ENCODE measurements at regions not wholly inside any gene's neighbourhood (a gene's known extent, or its start where the extent isn't known, plus 50 kb on each side); places are given as distances from the start of the nearest gene placed in this dataset.

DNA sequence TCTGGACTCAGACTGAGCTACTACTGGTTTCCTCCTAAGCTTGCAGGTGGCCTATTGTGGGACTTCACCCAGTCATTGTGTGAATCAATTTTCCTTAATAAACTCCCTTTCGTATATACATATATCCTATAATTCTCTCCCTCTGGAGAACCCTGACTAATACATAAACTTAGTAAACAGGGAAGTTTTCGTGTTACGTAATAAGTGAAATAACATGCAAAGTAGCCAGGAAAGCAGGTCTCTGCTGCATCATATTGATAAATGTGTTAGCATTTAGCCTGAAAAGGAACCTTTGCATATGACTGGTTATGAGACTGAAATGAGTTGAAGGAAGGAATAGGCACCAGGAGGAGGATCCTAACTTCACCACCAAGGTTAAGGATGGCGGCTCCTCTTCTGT is 527.2 kb upstream of the FAM98A start:
- DNase-seq (ENCODE audit: low spot score in 2 of 2), result no peak
- no peak overlapping the region for H3K27ac ChIP-seq
- 92 to 95% methylated on average over 4 of the region's 4 CpGs for WGBS, 2 donors

DNA sequence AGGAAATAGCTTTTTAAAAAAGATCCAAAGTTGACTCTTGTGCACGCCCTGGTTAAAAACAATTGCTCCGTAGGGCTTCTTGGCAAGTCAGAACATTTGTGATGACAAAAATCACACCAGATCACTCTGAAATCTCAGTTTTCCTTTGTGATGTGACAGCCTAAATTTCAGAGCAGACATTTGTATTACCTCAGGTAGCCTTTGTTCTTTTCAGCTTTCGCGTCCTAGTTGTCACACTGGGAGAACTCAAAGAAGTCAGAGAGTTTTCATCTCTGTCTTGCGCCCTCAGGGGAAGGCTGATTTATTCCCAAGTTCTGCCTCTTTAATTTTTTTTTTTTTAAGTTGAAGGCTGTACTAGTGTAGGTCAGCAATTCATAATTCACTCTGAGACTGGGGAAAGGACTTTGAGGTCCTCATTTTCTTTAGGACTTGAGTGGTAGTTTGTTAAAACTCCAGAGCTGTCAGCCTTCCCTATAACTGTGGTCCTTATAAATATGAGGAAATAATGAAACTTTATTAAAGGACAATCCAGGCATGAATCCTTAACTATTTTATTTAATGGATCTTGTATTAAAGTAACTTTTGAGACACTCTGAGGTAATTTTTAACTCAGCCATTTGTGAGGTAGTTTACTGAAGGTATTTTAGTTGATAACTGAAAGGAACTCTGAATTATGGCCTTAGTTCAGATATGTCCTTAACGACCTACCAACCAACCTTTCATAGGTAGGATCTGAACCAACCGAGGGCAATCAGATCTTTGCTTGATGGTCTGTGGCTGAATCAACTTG is 525.1 kb upstream of the FAM98A start:
- no peaks in the 10 kb centered on the region for H3K36me3 ChIP-seq
- H3K27ac ChIP-seq, result no peak overlapping the region
- H3K27me3 ChIP-seq, result no peaks in the 10 kb centered on the region
- WGBS, 2 donors, result 47 to 52% methylated on average over 7 of the region's 7 CpGs
- H3K4me1 ChIP-seq, result no peaks in the 10 kb centered on the region
- TF ChIP-seq EP300 (IDR thresholded peaks at IDR 0.05), result no peak
- TF ChIP-seq, protein P1, sequence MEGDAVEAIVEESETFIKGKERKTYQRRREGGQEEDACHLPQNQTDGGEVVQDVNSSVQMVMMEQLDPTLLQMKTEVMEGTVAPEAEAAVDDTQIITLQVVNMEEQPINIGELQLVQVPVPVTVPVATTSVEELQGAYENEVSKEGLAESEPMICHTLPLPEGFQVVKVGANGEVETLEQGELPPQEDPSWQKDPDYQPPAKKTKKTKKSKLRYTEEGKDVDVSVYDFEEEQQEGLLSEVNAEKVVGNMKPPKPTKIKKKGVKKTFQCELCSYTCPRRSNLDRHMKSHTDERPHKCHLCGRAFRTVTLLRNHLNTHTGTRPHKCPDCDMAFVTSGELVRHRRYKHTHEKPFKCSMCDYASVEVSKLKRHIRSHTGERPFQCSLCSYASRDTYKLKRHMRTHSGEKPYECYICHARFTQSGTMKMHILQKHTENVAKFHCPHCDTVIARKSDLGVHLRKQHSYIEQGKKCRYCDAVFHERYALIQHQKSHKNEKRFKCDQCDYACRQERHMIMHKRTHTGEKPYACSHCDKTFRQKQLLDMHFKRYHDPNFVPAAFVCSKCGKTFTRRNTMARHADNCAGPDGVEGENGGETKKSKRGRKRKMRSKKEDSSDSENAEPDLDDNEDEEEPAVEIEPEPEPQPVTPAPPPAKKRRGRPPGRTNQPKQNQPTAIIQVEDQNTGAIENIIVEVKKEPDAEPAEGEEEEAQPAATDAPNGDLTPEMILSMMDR (IDR thresholded peaks at IDR 0.05), result no peak
- TF ChIP-seq POLR2A (IDR thresholded peaks at IDR 0.05), result no peak
- H3K4me3 ChIP-seq, result no peak overlapping the region
- H3K9me3 ChIP-seq, result no peaks in the 10 kb centered on the region
- DNase-seq (ENCODE audit: low spot score in 2 of 2), result no peak

More for the DNA sequence above, 527.2 kb upstream of the FAM98A start:
- H3K9me3 ChIP-seq, result no peaks in the 10 kb centered on the region
- H3K36me3 ChIP-seq, result no peaks in the 10 kb centered on the region
- TF ChIP-seq, protein P1 (IDR thresholded peaks at IDR 0.05), result no peak
- TF ChIP-seq EP300 (IDR thresholded peaks at IDR 0.05) (no peak), POLR2A (IDR thresholded peaks at IDR 0.05) (no peak)
- no peak overlapping the region for H3K4me3 ChIP-seq
- H3K27me3 ChIP-seq, result no peaks in the 10 kb centered on the region
- H3K4me1 ChIP-seq, result no peaks in the 10 kb centered on the region

GRCh38 chr2:34121076-34121475 is 522.0 kb upstream of the FAM98A start:
- Histone ChIP-seq H3K9me3 (no peaks in the 10 kb centered on the region), H3K27me3 (no peaks in the 10 kb centered on the region), H3K4me1 (no peaks in the 10 kb centered on the region), H3K4me3 (no peak overlapping the region), H3K27ac (no peak overlapping the region), H3K36me3 (no peaks in the 10 kb centered on the region)
- TF ChIP-seq, protein P1 (IDR thresholded peaks at IDR 0.05), result no peak
- no peak for TF ChIP-seq EP300 (IDR thresholded peaks at IDR 0.05)
- TF ChIP-seq POLR2A (IDR thresholded peaks at IDR 0.05), result no peak
- DNase-seq (ENCODE audit: low spot score in 2 of 2), result no peak
- whole genome bisulfite sequencing, 2 donors, result 37% methylated on average over 3 of the region's 3 CpGs

DNA sequence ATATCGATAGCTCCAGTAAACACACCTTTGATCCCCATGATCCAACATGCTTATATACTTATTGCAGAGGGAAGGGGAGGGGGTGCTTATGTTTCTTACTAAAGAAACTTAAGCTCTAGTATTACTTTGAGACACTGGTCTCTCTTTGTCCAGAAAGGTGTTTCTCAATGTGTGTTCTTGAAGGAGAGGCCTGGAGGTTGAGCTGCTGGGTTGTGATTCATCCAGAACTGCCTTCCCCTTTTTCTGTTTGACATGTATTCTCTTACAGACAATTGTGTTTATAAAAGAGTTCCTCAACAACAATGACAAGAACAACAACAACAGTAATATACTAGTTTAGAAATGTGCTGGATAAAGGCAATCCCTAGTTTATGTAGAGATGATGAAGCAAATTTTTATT is 516.0 kb upstream of the FAM98A start:
- Histone ChIP-seq H3K9me3 (no peaks in the 10 kb centered on the region), H3K4me1 (no peaks in the 10 kb centered on the region), H3K4me3 (no peak overlapping the region), H3K27ac (no peak overlapping the region), H3K27me3 (no peaks in the 10 kb centered on the region), H3K36me3 (no peaks in the 10 kb centered on the region)
- DNase-seq (ENCODE audit: low spot score in 2 of 2), result no peak
- 85 to 92% methylated on average over 1 of the region's 1 CpG for WGBS, 2 donors
- no peak for TF ChIP-seq POLR2A (IDR thresholded peaks at IDR 0.05)
- TF ChIP-seq, protein P1 (IDR thresholded peaks at IDR 0.05), result no peak
- no peak for TF ChIP-seq EP300 (IDR thresholded peaks at IDR 0.05)

DNA sequence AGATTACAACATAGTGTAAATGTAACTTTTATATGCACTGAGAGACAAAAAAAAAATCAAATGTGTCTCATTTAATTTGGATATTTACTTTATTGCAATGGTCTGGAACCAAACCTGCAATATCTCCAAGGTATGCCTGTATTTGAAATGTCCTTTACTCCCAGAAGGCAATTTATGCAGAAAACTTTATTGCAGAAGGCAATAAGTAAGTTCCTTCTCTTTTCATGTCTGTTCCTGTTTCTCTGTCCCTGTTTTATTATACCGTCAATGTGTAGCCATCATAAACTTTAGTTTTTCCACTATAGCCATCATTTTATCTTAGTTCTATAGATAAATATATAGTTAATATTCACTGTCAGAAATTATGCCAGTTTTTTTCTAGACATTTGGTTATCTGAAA is 513.1 kb upstream of the FAM98A start:
- H3K4me1 ChIP-seq, result no peaks in the 10 kb centered on the region
- H3K27ac ChIP-seq, result no peak overlapping the region
- TF ChIP-seq, protein P1 (IDR thresholded peaks at IDR 0.05), result no peak
- TF ChIP-seq POLR2A (IDR thresholded peaks at IDR 0.05) (no peak), EP300 (IDR thresholded peaks at IDR 0.05) (no peak)
- 44 to 78% methylated on average over 1 of the region's 1 CpG for WGBS, 2 donors
- no peaks in the 10 kb centered on the region for H3K9me3 ChIP-seq
- no peak overlapping the region for H3K4me3 ChIP-seq
- H3K27me3 ChIP-seq, result no peaks in the 10 kb centered on the region
- DNase-seq (ENCODE audit: low spot score in 2 of 2), result no peak
- H3K36me3 ChIP-seq, result no peaks in the 10 kb centered on the region

Measured in tibial nerve (tissue), 4 donors.